Ishikawa (cell line): ENCODE measurements at regions not wholly inside any gene's neighbourhood (a gene's known extent, or its start where the extent isn't known, plus 50 kb on each side); places are given as distances from the start of the nearest gene placed in this dataset.

Source experiments
- CEBPB ChIP-seq: IDR thresholded peaks from 2 replicates; pipeline ENCODE4 v1.6.1; 2012
- EGR1 ChIP-seq: IDR thresholded peaks from 2 replicates; pipeline ENCODE4 v1.6.1; 2012
- EP300 ChIP-seq: IDR thresholded peaks from 2 replicates; pipeline ENCODE4 v1.6.1; 2012; ENCODE audit warnings: borderline replicate concordance
- NFIC ChIP-seq: IDR thresholded peaks from 2 replicates; pipeline ENCODE4 v1.6.1; 2012
- RAD21 ChIP-seq: IDR thresholded peaks from 2 replicates; pipeline ENCODE4 v1.6.1; 2012; ENCODE audit warnings: low read depth
- TAF1 ChIP-seq: IDR thresholded peaks from 2 replicates; pipeline ENCODE4 v1.6.1; 2012; ENCODE audit warnings: low read depth, mild to moderate bottlenecking
- TEAD4 ChIP-seq: IDR thresholded peaks from 2 replicates; pipeline ENCODE4 v1.6.1; 2012
- YY1 ChIP-seq: IDR thresholded peaks from 2 replicates; pipeline ENCODE4 v1.6.1; 2012; ENCODE audit warnings: low read depth
- TF ChIP-seq, protein P1 (sequence below): IDR thresholded peaks from 2 replicates; pipeline ENCODE4 v1.6.1; 2012
- TF ChIP-seq, protein P2 (sequence below): IDR thresholded peaks from 2 replicates; pipeline ENCODE4 v1.6.1; 2012; ENCODE audit warnings: low read depth, mild to moderate bottlenecking

DNA sequence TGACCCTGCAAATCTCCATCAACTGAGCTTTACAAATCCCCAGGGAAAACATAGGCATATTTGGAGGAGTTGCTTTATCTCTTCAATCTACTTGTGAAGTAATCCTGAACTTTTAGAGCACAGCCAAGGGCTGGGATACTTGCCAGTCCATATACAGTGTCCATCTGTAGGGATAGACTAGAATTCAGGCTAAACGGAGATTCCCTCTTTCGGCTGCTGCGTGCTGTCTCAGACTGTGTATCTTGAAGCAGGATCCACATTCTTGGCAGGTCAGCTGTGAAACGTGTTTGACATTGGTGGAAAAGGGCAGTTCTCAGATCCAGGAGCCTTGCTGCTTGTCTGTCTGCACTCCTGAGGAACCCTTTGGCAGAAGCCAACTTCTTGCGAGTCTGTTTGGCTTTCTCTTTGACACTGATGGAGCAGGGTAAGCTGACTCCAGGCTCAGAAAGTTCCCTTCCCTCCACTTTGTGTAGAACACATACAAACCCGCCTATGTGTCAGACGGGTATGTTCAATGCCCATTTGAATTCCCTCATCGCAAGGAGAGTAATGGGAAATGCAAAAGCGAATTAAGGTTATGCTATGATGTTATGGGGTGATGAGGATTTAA is 221.8 kb downstream of the MAP2K4 start:
- TF ChIP-seq TAF1 = no peak
- no peak for TF ChIP-seq CEBPB
- TF ChIP-seq, protein P1, sequence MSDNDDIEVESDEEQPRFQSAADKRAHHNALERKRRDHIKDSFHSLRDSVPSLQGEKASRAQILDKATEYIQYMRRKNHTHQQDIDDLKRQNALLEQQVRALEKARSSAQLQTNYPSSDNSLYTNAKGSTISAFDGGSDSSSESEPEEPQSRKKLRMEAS = no peak
- TF ChIP-seq, protein P2, sequence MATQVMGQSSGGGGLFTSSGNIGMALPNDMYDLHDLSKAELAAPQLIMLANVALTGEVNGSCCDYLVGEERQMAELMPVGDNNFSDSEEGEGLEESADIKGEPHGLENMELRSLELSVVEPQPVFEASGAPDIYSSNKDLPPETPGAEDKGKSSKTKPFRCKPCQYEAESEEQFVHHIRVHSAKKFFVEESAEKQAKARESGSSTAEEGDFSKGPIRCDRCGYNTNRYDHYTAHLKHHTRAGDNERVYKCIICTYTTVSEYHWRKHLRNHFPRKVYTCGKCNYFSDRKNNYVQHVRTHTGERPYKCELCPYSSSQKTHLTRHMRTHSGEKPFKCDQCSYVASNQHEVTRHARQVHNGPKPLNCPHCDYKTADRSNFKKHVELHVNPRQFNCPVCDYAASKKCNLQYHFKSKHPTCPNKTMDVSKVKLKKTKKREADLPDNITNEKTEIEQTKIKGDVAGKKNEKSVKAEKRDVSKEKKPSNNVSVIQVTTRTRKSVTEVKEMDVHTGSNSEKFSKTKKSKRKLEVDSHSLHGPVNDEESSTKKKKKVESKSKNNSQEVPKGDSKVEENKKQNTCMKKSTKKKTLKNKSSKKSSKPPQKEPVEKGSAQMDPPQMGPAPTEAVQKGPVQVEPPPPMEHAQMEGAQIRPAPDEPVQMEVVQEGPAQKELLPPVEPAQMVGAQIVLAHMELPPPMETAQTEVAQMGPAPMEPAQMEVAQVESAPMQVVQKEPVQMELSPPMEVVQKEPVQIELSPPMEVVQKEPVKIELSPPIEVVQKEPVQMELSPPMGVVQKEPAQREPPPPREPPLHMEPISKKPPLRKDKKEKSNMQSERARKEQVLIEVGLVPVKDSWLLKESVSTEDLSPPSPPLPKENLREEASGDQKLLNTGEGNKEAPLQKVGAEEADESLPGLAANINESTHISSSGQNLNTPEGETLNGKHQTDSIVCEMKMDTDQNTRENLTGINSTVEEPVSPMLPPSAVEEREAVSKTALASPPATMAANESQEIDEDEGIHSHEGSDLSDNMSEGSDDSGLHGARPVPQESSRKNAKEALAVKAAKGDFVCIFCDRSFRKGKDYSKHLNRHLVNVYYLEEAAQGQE = no peak
- TF ChIP-seq TEAD4 = no peak
- TF ChIP-seq YY1 = no peak
- no peak for TF ChIP-seq EP300
- no peak for TF ChIP-seq RAD21
- no peak for TF ChIP-seq NFIC
- TF ChIP-seq EGR1 = no peak
